Testis (tissue), 2 donors: ENCODE measurements at regions not wholly inside any gene's neighbourhood (a gene's known extent, or its start where the extent isn't known, plus 50 kb on each side); places are given as distances from the start of the nearest gene placed in this dataset.

ENCODE experiments used
- DNase-seq: peaks from one replicate; pipeline ENCODE4 v3.0.0-alpha.2; 2019
- H3K27ac ChIP-seq, 2 donors: fragments of 200-600 bp; sonication (generic); one replicate each; pipeline ENCODE4 v1.5.1; 2019
- H3K27me3 ChIP-seq: fragments of 200-600 bp; sonication (generic); one replicate; pipeline ENCODE4 v1.5.1; 2019
- H3K36me3 ChIP-seq: fragments of 200-600 bp; sonication (generic); one replicate; pipeline ENCODE4 v1.5.1; 2017; ENCODE audit warnings: low read depth; ENCODE audit errors: missing control alignments
- H3K4me1 ChIP-seq: fragments of 200-600 bp; sonication (generic); one replicate; pipeline ENCODE4 v1.5.1; 2019
- H3K4me3 ChIP-seq, 2 donors: fragments of 200-600 bp; sonication (generic); one replicate each; pipeline ENCODE4 v1.5.1; 2017 to 2019
- H3K9me3 ChIP-seq: fragments of 200-600 bp; sonication (generic); one replicate; pipeline ENCODE4 v1.5.1; 2017
- POLR2A ChIP-seq: fragments of 450-650 bp; IDR thresholded peaks from one replicate; pipeline ENCODE4 v1.6.1; 2017; ENCODE audit warnings: antibody characterized with exemption, mild to moderate bottlenecking, moderate library complexity
- WGBS, 2 donors: methylation state at CpG; one replicate each; pipeline ENCODE4 v1.1.5; 2018; 5-methylcytosine and 5-hydroxymethylcytosine counted together
- intact Hi-C: fragments of 100-400 bp; cut with DNase I; formaldehyde crosslinking; loops from one replicate; pipeline ENCODE4 v1.15.1; 2023; ENCODE audit warnings: low total_unique reads
- TF ChIP-seq, protein P1 (sequence below), 3 experiments: fragments of 450-650 bp in 2 of 3; fragments of 200-600 bp in 1 of 3; sonication (generic) in 1 of 3; IDR thresholded peaks; one replicate each; pipeline ENCODE4 v1.5.1; 2016 to 2019; ENCODE audit warnings: antibody characterized with exemption in 3 of 3, mild to moderate bottlenecking in 2 of 3, moderate library complexity in 1 of 3

DNA sequence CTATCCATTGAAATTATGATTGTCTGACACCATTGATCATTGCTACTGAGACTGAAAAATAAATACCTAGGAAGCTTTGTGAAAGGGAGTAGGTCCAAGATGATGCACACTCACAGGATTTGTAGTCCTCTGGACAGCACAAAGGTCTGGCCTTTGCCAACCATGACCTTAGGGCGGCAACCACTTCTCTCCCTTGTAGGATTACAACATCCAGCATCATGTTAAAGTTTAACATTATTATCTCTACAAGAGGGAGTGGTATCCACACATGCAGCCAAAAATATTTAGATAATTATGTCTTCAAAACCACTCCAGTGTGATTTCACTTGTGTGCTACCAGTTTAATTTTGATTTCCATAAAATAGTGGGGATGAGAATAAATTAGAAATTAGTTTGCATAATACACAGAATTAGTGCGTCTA is 51.1 kb upstream of the NHSL1 start:
- no peak overlapping the region for H3K4me3 ChIP-seq
- 75 to 77% methylated on average over 2 of the region's 2 CpGs for WGBS, 2 donors
- no peaks in the 10 kb centered on the region for H3K27me3 ChIP-seq
- TF ChIP-seq, protein P1, sequence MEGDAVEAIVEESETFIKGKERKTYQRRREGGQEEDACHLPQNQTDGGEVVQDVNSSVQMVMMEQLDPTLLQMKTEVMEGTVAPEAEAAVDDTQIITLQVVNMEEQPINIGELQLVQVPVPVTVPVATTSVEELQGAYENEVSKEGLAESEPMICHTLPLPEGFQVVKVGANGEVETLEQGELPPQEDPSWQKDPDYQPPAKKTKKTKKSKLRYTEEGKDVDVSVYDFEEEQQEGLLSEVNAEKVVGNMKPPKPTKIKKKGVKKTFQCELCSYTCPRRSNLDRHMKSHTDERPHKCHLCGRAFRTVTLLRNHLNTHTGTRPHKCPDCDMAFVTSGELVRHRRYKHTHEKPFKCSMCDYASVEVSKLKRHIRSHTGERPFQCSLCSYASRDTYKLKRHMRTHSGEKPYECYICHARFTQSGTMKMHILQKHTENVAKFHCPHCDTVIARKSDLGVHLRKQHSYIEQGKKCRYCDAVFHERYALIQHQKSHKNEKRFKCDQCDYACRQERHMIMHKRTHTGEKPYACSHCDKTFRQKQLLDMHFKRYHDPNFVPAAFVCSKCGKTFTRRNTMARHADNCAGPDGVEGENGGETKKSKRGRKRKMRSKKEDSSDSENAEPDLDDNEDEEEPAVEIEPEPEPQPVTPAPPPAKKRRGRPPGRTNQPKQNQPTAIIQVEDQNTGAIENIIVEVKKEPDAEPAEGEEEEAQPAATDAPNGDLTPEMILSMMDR (IDR thresholded peaks at IDR 0.05) = no peak
- TF ChIP-seq POLR2A = no peak
- H3K4me1 ChIP-seq = no peaks in the 10 kb centered on the region
- no peak overlapping the region for H3K27ac ChIP-seq
- intact Hi-C loops = no loop called here
- H3K9me3 ChIP-seq = no peaks in the 10 kb centered on the region
- H3K36me3 ChIP-seq = no peaks in the 10 kb centered on the region
- DNase-seq = no peak

DNA sequence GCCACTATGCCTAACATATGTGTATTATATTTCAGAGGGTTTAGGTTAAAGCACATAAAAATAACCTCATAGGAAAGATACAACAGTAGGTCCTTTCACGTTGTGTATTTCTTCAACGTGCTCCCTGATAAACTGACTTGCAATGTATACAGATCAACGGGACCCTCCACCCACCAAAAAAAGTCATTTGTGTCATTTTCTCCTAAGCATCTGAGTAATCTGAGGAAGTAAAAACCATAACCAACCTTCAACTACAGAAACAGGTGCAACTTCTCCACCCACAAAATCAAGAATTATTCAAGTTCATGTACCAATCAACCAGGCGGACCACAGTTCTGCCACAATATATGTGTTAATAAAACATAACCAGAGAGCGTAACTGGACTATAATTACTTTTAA is 54.9 kb upstream of the NHSL1 start:
- Histone ChIP-seq H3K27ac (no peak overlapping the region), H3K36me3 (no peaks in the 10 kb centered on the region), H3K27me3 (no peaks in the 10 kb centered on the region), H3K9me3 (no peaks in the 10 kb centered on the region), H3K4me3 (no peak overlapping the region), H3K4me1 (no peaks in the 10 kb centered on the region)
- intact Hi-C loops = no loop called here
- no peak for DNase-seq
- WGBS, 2 donors = 93% methylated on average over 5 of the region's 5 CpGs
- TF ChIP-seq, protein P1 (IDR thresholded peaks at IDR 0.05) = no peak
- no peak for TF ChIP-seq POLR2A

DNA sequence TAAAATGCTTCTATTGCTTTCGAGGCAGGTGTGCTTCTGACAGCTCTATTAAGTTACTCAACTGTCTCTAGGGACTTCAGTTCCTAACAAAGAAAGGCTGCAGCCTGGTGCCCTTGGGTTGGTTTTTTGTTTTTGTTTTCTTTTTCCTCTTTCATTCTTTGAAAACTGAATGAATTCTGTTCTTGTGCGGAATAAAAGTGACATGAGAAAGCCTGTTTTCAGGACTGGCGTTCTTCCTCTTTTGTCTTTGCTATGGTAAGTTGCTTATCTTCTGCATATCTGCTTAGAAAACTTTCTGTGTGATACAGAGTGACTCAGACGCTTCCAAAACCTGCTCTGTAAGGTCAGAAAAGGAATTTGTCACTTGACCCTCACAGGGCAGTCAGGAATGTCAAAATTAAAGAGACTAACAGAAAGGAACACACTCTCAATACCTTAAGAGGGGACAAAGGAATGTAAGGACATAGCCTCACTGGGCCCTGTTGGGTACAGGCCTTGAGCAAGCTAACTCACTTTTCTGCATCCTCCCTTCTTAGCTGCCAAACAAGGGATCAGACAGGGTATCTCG is 56.2 kb upstream of the NHSL1 start:
- Histone ChIP-seq H3K4me1 (no peaks in the 10 kb centered on the region), H3K4me3 (no peak overlapping the region), H3K36me3 (no peaks in the 10 kb centered on the region), H3K27ac (no peak overlapping the region), H3K9me3 (no peaks in the 10 kb centered on the region), H3K27me3 (no peaks in the 10 kb centered on the region)
- no peak for DNase-seq
- 59 to 60% methylated on average over 5 of the region's 5 CpGs for WGBS, 2 donors
- intact Hi-C loops = no loop called here
- TF ChIP-seq POLR2A = no peak
- TF ChIP-seq, protein P1 (IDR thresholded peaks at IDR 0.05) = no peak

DNA sequence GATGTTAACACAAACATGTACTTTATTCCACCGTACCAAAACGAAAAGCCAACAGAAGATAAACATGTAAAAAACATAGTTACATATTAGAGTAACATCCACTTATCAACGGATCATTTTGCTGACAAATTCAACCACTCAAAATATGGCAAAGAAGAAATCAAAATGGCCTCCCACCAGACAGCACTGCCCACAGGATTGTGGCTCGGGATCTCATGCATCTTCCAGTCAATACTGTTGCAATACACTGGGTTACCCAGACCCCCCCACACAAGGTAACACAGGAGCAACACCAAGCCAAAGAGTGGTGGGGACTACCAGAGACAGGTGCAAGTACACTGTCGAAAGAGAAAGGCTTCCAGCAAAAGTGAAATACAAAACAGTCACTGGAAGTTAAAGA is 57.9 kb upstream of the NHSL1 start:
- H3K27me3 ChIP-seq = no peaks in the 10 kb centered on the region
- WGBS, 2 donors = 81 to 96% methylated on average over 5 of the region's 5 CpGs
- H3K4me1 ChIP-seq = no peaks in the 10 kb centered on the region
- no peaks in the 10 kb centered on the region for H3K9me3 ChIP-seq
- intact Hi-C loops = no loop called here
- no peak for DNase-seq
- no peaks in the 10 kb centered on the region for H3K36me3 ChIP-seq
- H3K27ac ChIP-seq = no peak overlapping the region
- no peak for TF ChIP-seq POLR2A
- TF ChIP-seq, protein P1 (IDR thresholded peaks at IDR 0.05) = no peak
- H3K4me3 ChIP-seq = no peak overlapping the region

DNA sequence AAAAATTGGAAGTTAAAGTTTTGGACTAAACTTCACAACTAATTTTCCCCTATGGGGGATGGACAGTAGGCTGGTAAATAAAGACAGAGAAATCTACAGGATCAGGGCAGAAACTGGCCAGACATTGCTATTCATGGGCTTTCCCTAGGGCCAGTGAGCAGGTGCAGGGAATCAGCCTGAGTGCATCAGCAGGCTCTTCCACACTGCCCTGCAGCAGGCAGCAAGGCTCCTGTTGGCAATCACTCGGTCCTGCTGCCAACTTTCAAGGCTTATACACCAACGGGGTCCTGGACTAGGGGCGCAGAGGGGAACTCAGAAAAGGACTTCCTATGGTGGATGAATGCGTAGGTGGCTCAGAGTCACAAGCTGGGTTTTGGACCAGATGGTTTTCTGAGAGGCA is 59.8 kb upstream of the NHSL1 start:
- WGBS, 2 donors = 80 to 98% methylated on average over 3 to 4 of the region's 4 CpGs
- intact Hi-C loops = no loop called here
- no peak overlapping the region for H3K4me3 ChIP-seq
- no peaks in the 10 kb centered on the region for H3K27me3 ChIP-seq
- H3K4me1 ChIP-seq = no peaks in the 10 kb centered on the region
- no peaks in the 10 kb centered on the region for H3K9me3 ChIP-seq
- DNase-seq = no peak
- TF ChIP-seq, protein P1 (IDR thresholded peaks at IDR 0.05) = no peak
- no peak for TF ChIP-seq POLR2A
- no peak overlapping the region for H3K27ac ChIP-seq
- H3K36me3 ChIP-seq = no peaks in the 10 kb centered on the region
